ENCODE measurements at regions not wholly inside any gene's neighbourhood (a gene's known extent, or its start where the extent isn't known, plus 50 kb on each side); places are given as distances from the start of the nearest gene placed in this dataset.

- Histone ChIP-seq H3K9me3 (ENCODE audit: control insufficient read depth, low read depth, low read length) (no peaks in the 10 kb centered on the region), H3K14ac (ENCODE audit: insufficient read depth, low read length) (no peak overlapping the region), H3K27me3 (ENCODE audit: insufficient read depth, low read length) (no peaks in the 10 kb centered on the region), H3K56ac (ENCODE audit: insufficient read length, low read depth, low read length) (no peak overlapping the region), H2BK20ac (ENCODE audit: low read depth, low read length, poor library complexity, severe bottlenecking) (no peak overlapping the region), H2BK15ac (ENCODE audit: low read depth, low read length) (no peak overlapping the region), H2BK5ac (ENCODE audit: insufficient read length, low read length) (no peak overlapping the region), H2BK120ac (ENCODE audit: low read depth, low read length, poor library complexity, severe bottlenecking) (no peak overlapping the region), H4K5ac (ENCODE audit: insufficient read length, low read depth, low read length) (no peak overlapping the region), H3K79me1 (ENCODE audit: insufficient read depth, low read depth, low read length, poor library complexity, severe bottlenecking) (no peaks in the 10 kb centered on the region), H3K4ac (ENCODE audit: low read depth, low read length) (no peak overlapping the region), H3K4me2 (ENCODE audit: insufficient read depth, insufficient read length, low read length) (no peak overlapping the region), H4K20me1 (ENCODE audit: control insufficient read depth, insufficient read depth, insufficient read length) (no peaks in the 10 kb centered on the region), H3K23ac (ENCODE audit: insufficient read length, low read depth, low read length) (no peak overlapping the region), H3K9ac (ENCODE audit: extremely low read depth, insufficient read length, low read length) (no peak overlapping the region), H3K23me2 (ENCODE audit: insufficient read length, low read depth, low read length, poor library complexity, severe bottlenecking) (no peaks in the 10 kb centered on the region), H3K4me1 (ENCODE audit: insufficient read depth, low read length) (no peaks in the 10 kb centered on the region; the same call in 1 of the 2 replicates), H4K91ac (ENCODE audit: insufficient read length, low read depth, low read length) (no peak overlapping the region), H3K18ac (ENCODE audit: insufficient read length, low read depth, low read length) (no peak overlapping the region), H2AK5ac (ENCODE audit: insufficient read length, low read length) (no peak overlapping the region), H2AFZ (ENCODE audit: low read length) (no peak overlapping the region), H4K8ac (replicated peaks; ENCODE audit: insufficient read length, low read depth, low read length) (no peak overlapping the region), H3K79me2 (ENCODE audit: insufficient read depth, low read length) (no peaks in the 10 kb centered on the region), H3K27ac (ENCODE audit: insufficient read length, low read depth, low read length) (no peak overlapping the region), H3T11ph (ENCODE audit: low read length) (no peak overlapping the region), H2BK12ac (ENCODE audit: insufficient read length, low read depth, low read length) (no peak overlapping the region)
- no peak overlapping the region for H3K4me3 Mint-ChIP-seq
- peaks cover 3 to 12% of the 10 kb centered on the region in 2 experiments; a peak in 2 of 4 replicates for H3K4me1 Mint-ChIP-seq
- H3K36me3 Mint-ChIP-seq (ENCODE audit: insufficient read depth in 1 of 3, low read depth in 3 of 3): no peaks in the 10 kb centered on the region
- peaks cover 0 to 4% of the 10 kb centered on the region in 2 experiments; a peak in 1 of 5 replicates for H3K9me3 Mint-ChIP-seq
- WGBS (ENCODE audit: extremely low coverage, insufficient read length, low lambda C conversion rate): no CpG with 5 or more reads among the region's 3 CpGs
- TF ChIP-seq, protein P1, sequence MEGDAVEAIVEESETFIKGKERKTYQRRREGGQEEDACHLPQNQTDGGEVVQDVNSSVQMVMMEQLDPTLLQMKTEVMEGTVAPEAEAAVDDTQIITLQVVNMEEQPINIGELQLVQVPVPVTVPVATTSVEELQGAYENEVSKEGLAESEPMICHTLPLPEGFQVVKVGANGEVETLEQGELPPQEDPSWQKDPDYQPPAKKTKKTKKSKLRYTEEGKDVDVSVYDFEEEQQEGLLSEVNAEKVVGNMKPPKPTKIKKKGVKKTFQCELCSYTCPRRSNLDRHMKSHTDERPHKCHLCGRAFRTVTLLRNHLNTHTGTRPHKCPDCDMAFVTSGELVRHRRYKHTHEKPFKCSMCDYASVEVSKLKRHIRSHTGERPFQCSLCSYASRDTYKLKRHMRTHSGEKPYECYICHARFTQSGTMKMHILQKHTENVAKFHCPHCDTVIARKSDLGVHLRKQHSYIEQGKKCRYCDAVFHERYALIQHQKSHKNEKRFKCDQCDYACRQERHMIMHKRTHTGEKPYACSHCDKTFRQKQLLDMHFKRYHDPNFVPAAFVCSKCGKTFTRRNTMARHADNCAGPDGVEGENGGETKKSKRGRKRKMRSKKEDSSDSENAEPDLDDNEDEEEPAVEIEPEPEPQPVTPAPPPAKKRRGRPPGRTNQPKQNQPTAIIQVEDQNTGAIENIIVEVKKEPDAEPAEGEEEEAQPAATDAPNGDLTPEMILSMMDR (conservative IDR thresholded peaks at IDR 0.05): no peak
- DNase-seq: no peak
- H3K27ac Mint-ChIP-seq: peak overlapping the region in 1 of 3 experiments; percentile 80; a peak in 2 of 7 replicates
- H3K27me3 Mint-ChIP-seq (ENCODE audit: low read depth): no peaks in the 10 kb centered on the region
Observed at GRCh38 chrX:139388254-139388653, 142.3 kb upstream of the F9 start.
